GM12891 (cell line): ENCODE measurements at regions not wholly inside any gene's neighbourhood (a gene's known extent, or its start where the extent isn't known, plus 50 kb on each side); places are given as distances from the start of the nearest gene placed in this dataset.
A peak's percentile ranks its signal among the peaks of the same experiment; 100 is the strongest.

Experiments
- DNase-seq: peaks from one replicate; pipeline ENCODE4 v3.0.0; 2011; ENCODE audit warnings: low spot score; ENCODE audit not compliant: insufficient read length
- FAIRE-seq: peaks from 2 replicates; lab custom pipeline; 2011; peaks lifted over from hg19 to GRCh38; lab: Jason Lieb, UNC
- PAX5 ChIP-seq: IDR thresholded peaks from 2 replicates; pipeline ENCODE4 v1.6.1; 2011; ENCODE audit warnings: low read length, moderate library complexity, mild to moderate bottlenecking; ENCODE audit not compliant: insufficient read depth, severe bottlenecking
- POLR2A ChIP-seq: IDR thresholded peaks from 2 replicates; pipeline ENCODE4 v1.6.1; 2011; ENCODE audit warnings: low read depth, low read length, control low read depth
- POLR2AphosphoS5 ChIP-seq: IDR thresholded peaks from 2 replicates; pipeline ENCODE4 v1.6.1; 2011; ENCODE audit warnings: low read depth, low read length, control low read depth
- POU2F2 ChIP-seq: IDR thresholded peaks from 2 replicates; pipeline ENCODE4 v1.6.1; 2011; ENCODE audit warnings: low read depth, mild to moderate bottlenecking, control low read depth, low read length, moderate library complexity
- SPI1 ChIP-seq: IDR thresholded peaks from 2 replicates; pipeline ENCODE4 v1.6.1; 2011; ENCODE audit warnings: low read depth, low read length, control low read depth
- TAF1 ChIP-seq: IDR thresholded peaks from 2 replicates; pipeline ENCODE4 v1.6.1; 2011; ENCODE audit warnings: low read depth, low read length, control low read depth

- TF ChIP-seq POLR2AphosphoS5 (no peak), POLR2A (no peak), POU2F2 (no peak), TAF1 (no peak), SPI1 (no peak), PAX5 (no peak)
- DNase-seq (no peak), FAIRE-seq (no peak)
Observed at GRCh38 chr4:59643682-59644081, 1556.4 kb upstream of the ADGRL3 start.

GRCh38 chr4:59644765-59645164, 1555.4 kb upstream of the ADGRL3 start:
- FAIRE-seq (no peak), DNase-seq (no peak)
- TF ChIP-seq PAX5 (no peak), TAF1 (no peak), POU2F2 (no peak), POLR2AphosphoS5 (no peak), SPI1 (peak; percentile 66)

- TF ChIP-seq POU2F2 (no peak), POLR2A (no peak), POLR2AphosphoS5 (no peak)
- no peak for DNase-seq
- no peak for FAIRE-seq
Observed at GRCh38 chr4:59646082-59646481, 1554.0 kb upstream of the ADGRL3 start.

GRCh38 chr4:59647011-59647410, 1553.1 kb upstream of the ADGRL3 start:
- no peak for TF ChIP-seq POLR2AphosphoS5
- no peak for DNase-seq
- FAIRE-seq, result no peak

- DNase-seq (no peak), FAIRE-seq (no peak)
- TF ChIP-seq TAF1, result no peak
- no peak for TF ChIP-seq SPI1
- TF ChIP-seq POLR2AphosphoS5, result no peak
- no peak for TF ChIP-seq POU2F2
- no peak for TF ChIP-seq POLR2A
- TF ChIP-seq PAX5, result no peak
Observed at GRCh38 chr4:59647500-59647899, 1552.6 kb upstream of the ADGRL3 start.

- FAIRE-seq, result no peak
- TF ChIP-seq POLR2A (no peak), PAX5 (no peak), POLR2AphosphoS5 (no peak), TAF1 (no peak), POU2F2 (no peak), SPI1 (no peak)
- DNase-seq, result no peak
Observed at GRCh38 chr4:59650861-59651260, 1549.3 kb upstream of the ADGRL3 start.

- no peak for DNase-seq
- TF ChIP-seq POU2F2, result no peak
- TF ChIP-seq POLR2A, result no peak
- TF ChIP-seq SPI1, result no peak
- no peak for TF ChIP-seq POLR2AphosphoS5
- no peak for TF ChIP-seq PAX5
- TF ChIP-seq TAF1, result no peak
- no peak for FAIRE-seq
Observed at GRCh38 chr4:59655996-59656395, 1544.1 kb upstream of the ADGRL3 start.

- DNase-seq, result no peak
- no peak for FAIRE-seq
- no peak for TF ChIP-seq POLR2A
- TF ChIP-seq TAF1, result no peak
- no peak for TF ChIP-seq POU2F2
- no peak for TF ChIP-seq POLR2AphosphoS5
- no peak for TF ChIP-seq PAX5
- TF ChIP-seq SPI1, result no peak
Observed at GRCh38 chr4:59664771-59665170, 1535.4 kb upstream of the ADGRL3 start.

- TF ChIP-seq POLR2A (no peak), PAX5 (no peak), TAF1 (no peak), POU2F2 (no peak), SPI1 (no peak), POLR2AphosphoS5 (no peak)
- FAIRE-seq, result no peak
- DNase-seq, result no peak
Observed at GRCh38 chr4:59666645-59667044, 1533.5 kb upstream of the ADGRL3 start.

GRCh38 chr4:59671037-59671436, 1529.1 kb upstream of the ADGRL3 start:
- no peak for DNase-seq
- FAIRE-seq, result no peak

More at GRCh38 chr4:59671037-59671436, 1529.1 kb upstream of the ADGRL3 start:
- no peak for TF ChIP-seq PAX5
- TF ChIP-seq SPI1, result no peak
- TF ChIP-seq POU2F2, result no peak
- no peak for TF ChIP-seq POLR2A
- TF ChIP-seq TAF1, result no peak
- no peak for TF ChIP-seq POLR2AphosphoS5
